ENCODE measurements at regions not wholly inside any gene's neighbourhood (a gene's known extent, or its start where the extent isn't known, plus 50 kb on each side); places are given as distances from the start of the nearest gene placed in this dataset.
"Not testable (repeated sequence)": the region's sequence is repeated elsewhere in the genome, so short reads cannot be mapped to it uniquely, and the experiment has no call there.

GRCh38 chr2:131822237-131822721 lies 294.6 kb downstream of the CCDC74A start:
- DNase-seq (ENCODE audit: low read depth in 4 of 4, low spot score in 3 of 4) = not testable (repeated sequence)

- DNase-seq (ENCODE audit: low read depth in 4 of 4, low spot score in 3 of 4) = not testable (repeated sequence)
Measured at GRCh38 chr2:131823058-131823457, 295.4 kb downstream of the CCDC74A start.

- not testable (repeated sequence) for DNase-seq (ENCODE audit: low read depth in 4 of 4, low spot score in 3 of 4)
Measured at GRCh38 chr2:131824986-131825385, 297.3 kb downstream of the CCDC74A start.

GRCh38 chr2:131827481-131828163 lies 299.9 kb downstream of the CCDC74A start:
- no peak for DNase-seq (ENCODE audit: low read depth in 4 of 4, low spot score in 3 of 4)

GRCh38 chr2:131828164-131828561 lies 300.5 kb downstream of the CCDC74A start:
- no peak for DNase-seq (ENCODE audit: low read depth in 4 of 4, low spot score in 3 of 4)

- DNase-seq (ENCODE audit: low read depth in 4 of 4, low spot score in 3 of 4) = not testable (repeated sequence)
Measured at GRCh38 chr2:131828633-131829455, 301.2 kb downstream of the CCDC74A start.

GRCh38 chr2:131829456-131830241 lies 302.0 kb downstream of the CCDC74A start:
- not testable (repeated sequence) for DNase-seq (ENCODE audit: low read depth in 4 of 4, low spot score in 3 of 4)

GRCh38 chr2:131830242-131830945 lies 302.7 kb downstream of the CCDC74A start:
- not testable (repeated sequence) for DNase-seq (ENCODE audit: low read depth in 4 of 4, low spot score in 3 of 4)

- not testable (repeated sequence) for DNase-seq (ENCODE audit: low read depth in 4 of 4, low spot score in 3 of 4)
Measured at GRCh38 chr2:131830946-131831310, 303.2 kb downstream of the CCDC74A start.

- not testable (repeated sequence) for DNase-seq (ENCODE audit: low read depth in 4 of 4, low spot score in 3 of 4)
Measured at GRCh38 chr2:131831450-131832208, 303.9 kb downstream of the CCDC74A start.

GRCh38 chr2:131832209-131832780 lies 304.6 kb downstream of the CCDC74A start:
- DNase-seq (ENCODE audit: low read depth in 4 of 4, low spot score in 3 of 4) = not testable (repeated sequence)

GRCh38 chr2:131832917-131833316 lies 305.2 kb downstream of the CCDC74A start:
- not testable (repeated sequence) for DNase-seq (ENCODE audit: low read depth in 4 of 4, low spot score in 3 of 4)

- not testable (repeated sequence) for DNase-seq (ENCODE audit: low read depth in 4 of 4, low spot score in 3 of 4)
Measured at GRCh38 chr2:131833367-131834202, 305.9 kb downstream of the CCDC74A start.

GRCh38 chr2:131834203-131835020 lies 306.7 kb downstream of the CCDC74A start:
- DNase-seq (ENCODE audit: low read depth in 4 of 4, low spot score in 3 of 4) = not testable (repeated sequence)

GRCh38 chr2:131835022-131835421 lies 307.3 kb downstream of the CCDC74A start:
- not testable (repeated sequence) for DNase-seq (ENCODE audit: low read depth in 4 of 4, low spot score in 3 of 4)

- DNase-seq (ENCODE audit: low read depth in 4 of 4, low spot score in 3 of 4) = no peak
Measured at GRCh38 chr2:131835621-131836091, 308.0 kb downstream of the CCDC74A start.

- DNase-seq (ENCODE audit: low read depth in 4 of 4, low spot score in 3 of 4) = not testable (repeated sequence)
Measured at GRCh38 chr2:131836116-131836515, 308.4 kb downstream of the CCDC74A start.

All from left renal pelvis (tissue), 4 donors.